ENCODE measurements at regions not wholly inside any gene's neighbourhood (a gene's known extent, or its start where the extent isn't known, plus 50 kb on each side); places are given as distances from the start of the nearest gene placed in this dataset.

DNA sequence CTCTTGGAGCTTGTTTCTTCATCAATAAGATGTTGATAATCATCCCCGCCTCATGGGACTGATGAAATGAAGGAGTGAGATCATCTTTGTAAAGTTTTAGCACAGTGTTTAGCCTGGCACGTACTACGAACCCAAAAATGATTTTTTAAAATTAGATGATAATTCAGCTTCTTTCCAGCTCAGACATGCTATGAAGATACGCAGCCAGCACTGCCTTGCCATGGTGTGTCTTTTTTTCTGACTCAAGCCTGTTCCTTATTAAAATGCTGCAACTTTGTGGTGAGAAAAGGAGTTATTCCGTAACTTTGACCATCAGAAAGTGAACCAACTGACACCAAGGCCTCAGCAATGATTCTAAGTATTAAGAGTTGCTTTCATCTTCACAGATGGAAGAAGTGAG is 269.0 kb downstream of the LTN1 start:
- Histone ChIP-seq H3K4me2 (no peak overlapping the region), H3K4me1 (no peaks in the 10 kb centered on the region), H3K36me3 (no peaks in the 10 kb centered on the region), H3F3A (ENCODE audit: low read depth) (no peaks in the 10 kb centered on the region), H3K79me2 (ENCODE audit: low read depth) (no peaks in the 10 kb centered on the region), H3K27me3 (no peaks in the 10 kb centered on the region), H3K9ac (no peak overlapping the region), H3K4me3 (no peak overlapping the region), H2AFZ (replicated peaks) (no peak overlapping the region), H3K27ac (no peak overlapping the region), H3K9me3 (ENCODE audit: low read depth) (no peaks in the 10 kb centered on the region), H4K20me1 (ENCODE audit: low read depth) (no peaks in the 10 kb centered on the region)
- Mint-ChIP-seq H3K27me3 (ENCODE audit: insufficient read depth, low read depth) (no peaks in the 10 kb centered on the region), H3K9me3 (no peaks in the 10 kb centered on the region), H3K27ac (no peak overlapping the region), H3K4me1 (no peaks in the 10 kb centered on the region), H3K36me3 (no peaks in the 10 kb centered on the region), H3K4me3 (no peak overlapping the region)
- TF ChIP-seq EZH2 (IDR thresholded peaks at IDR 0.05), result no peak
- TF ChIP-seq EZH2phosphoT487 (IDR thresholded peaks at IDR 0.05), result no peak
- TF ChIP-seq, protein P1, sequence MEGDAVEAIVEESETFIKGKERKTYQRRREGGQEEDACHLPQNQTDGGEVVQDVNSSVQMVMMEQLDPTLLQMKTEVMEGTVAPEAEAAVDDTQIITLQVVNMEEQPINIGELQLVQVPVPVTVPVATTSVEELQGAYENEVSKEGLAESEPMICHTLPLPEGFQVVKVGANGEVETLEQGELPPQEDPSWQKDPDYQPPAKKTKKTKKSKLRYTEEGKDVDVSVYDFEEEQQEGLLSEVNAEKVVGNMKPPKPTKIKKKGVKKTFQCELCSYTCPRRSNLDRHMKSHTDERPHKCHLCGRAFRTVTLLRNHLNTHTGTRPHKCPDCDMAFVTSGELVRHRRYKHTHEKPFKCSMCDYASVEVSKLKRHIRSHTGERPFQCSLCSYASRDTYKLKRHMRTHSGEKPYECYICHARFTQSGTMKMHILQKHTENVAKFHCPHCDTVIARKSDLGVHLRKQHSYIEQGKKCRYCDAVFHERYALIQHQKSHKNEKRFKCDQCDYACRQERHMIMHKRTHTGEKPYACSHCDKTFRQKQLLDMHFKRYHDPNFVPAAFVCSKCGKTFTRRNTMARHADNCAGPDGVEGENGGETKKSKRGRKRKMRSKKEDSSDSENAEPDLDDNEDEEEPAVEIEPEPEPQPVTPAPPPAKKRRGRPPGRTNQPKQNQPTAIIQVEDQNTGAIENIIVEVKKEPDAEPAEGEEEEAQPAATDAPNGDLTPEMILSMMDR (IDR thresholded peaks at IDR 0.05), result no peak
- no peak for DNase-seq (ENCODE audit: low spot score)

DNA sequence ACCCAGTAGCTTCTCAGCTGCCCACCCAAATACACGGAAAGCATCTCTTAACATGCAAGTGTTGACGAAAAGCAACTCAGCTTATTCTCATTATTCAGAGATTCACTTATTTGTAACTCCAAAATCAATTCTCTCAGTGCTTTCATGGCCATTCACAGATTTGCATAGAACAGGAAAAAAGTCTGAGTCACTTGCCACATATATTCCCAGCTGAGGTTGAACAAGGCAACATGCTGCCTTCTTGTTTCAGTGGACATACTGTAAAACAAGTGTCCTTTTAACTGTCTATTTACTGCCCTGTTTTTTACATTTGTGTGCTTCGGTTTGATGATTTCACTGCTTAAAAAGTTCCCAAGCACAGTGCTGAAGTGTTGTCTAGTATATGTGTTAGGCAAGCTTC is 273.0 kb downstream of the LTN1 start:
- H3F3A ChIP-seq (ENCODE audit: low read depth), result no peaks in the 10 kb centered on the region
- H4K20me1 ChIP-seq (ENCODE audit: low read depth), result no peaks in the 10 kb centered on the region
- no peaks in the 10 kb centered on the region for H3K36me3 ChIP-seq
- Mint-ChIP-seq H3K27me3 (ENCODE audit: insufficient read depth, low read depth) (no peaks in the 10 kb centered on the region), H3K27ac (no peak overlapping the region), H3K4me3 (no peak overlapping the region), H3K36me3 (no peaks in the 10 kb centered on the region), H3K4me1 (no peaks in the 10 kb centered on the region), H3K9me3 (no peaks in the 10 kb centered on the region)
- no peak for DNase-seq (ENCODE audit: low spot score)
- no peaks in the 10 kb centered on the region for H3K4me1 ChIP-seq
- H3K79me2 ChIP-seq (ENCODE audit: low read depth), result no peaks in the 10 kb centered on the region
- no peak overlapping the region for H3K9ac ChIP-seq
- H3K27me3 ChIP-seq, result no peaks in the 10 kb centered on the region
- no peak overlapping the region for H3K4me2 ChIP-seq
- no peak overlapping the region for H3K4me3 ChIP-seq
- no peak overlapping the region for H3K27ac ChIP-seq
- TF ChIP-seq, protein P1 (IDR thresholded peaks at IDR 0.05), result no peak
- no peak overlapping the region for H2AFZ ChIP-seq (replicated peaks)
- H3K9me3 ChIP-seq (ENCODE audit: low read depth), result no peaks in the 10 kb centered on the region

DNA sequence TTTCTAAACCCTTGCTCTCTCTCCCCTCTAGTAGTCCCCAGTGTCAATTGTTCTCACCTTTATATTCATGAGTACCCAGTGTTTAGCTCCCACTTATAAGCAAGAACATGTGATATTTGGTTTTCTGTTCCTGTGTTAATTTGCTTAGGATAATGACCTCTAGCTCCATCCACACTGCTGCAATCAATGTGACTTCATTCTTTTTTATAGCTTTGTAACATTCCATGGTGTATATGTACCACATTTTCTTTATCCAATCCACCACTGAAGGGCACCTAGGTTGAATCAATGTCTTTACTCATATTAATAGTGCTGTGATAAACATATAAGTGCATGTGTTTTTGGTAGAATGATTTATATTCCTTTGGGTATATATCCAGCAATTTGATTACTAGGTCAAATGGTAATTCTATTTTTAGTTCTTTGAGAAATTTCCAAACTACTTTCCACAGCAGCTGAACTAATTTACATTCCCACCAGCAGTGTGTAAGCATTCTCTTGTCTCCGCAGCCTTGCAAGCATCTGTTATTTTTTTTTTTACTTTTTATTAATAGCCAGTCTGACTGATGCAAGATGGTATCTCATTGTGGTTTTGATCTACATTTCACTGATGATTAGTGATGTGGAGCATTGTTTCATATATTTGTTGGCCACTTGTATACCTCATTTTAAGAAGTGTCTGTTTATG is 277.8 kb downstream of the LTN1 start:
- Histone ChIP-seq H3K4me1 (no peaks in the 10 kb centered on the region), H3F3A (ENCODE audit: low read depth) (no peaks in the 10 kb centered on the region), H2AFZ (replicated peaks) (no peak overlapping the region), H3K4me3 (no peak overlapping the region), H3K9me3 (ENCODE audit: low read depth) (no peaks in the 10 kb centered on the region), H3K4me2 (no peak overlapping the region), H3K27ac (no peak overlapping the region), H3K27me3 (no peaks in the 10 kb centered on the region), H3K36me3 (no peaks in the 10 kb centered on the region), H4K20me1 (ENCODE audit: low read depth) (no peaks in the 10 kb centered on the region), H3K79me2 (ENCODE audit: low read depth) (no peaks in the 10 kb centered on the region), H3K9ac (no peak overlapping the region)
- no peak for DNase-seq (ENCODE audit: low spot score)
- TF ChIP-seq, protein P1 (IDR thresholded peaks at IDR 0.05), result no peak
- TF ChIP-seq EZH2 (IDR thresholded peaks at IDR 0.05), result no peak
- TF ChIP-seq EZH2phosphoT487 (IDR thresholded peaks at IDR 0.05), result no peak
- Mint-ChIP-seq H3K27me3 (ENCODE audit: insufficient read depth, low read depth) (peaks cover 3% of the 10 kb centered on the region), H3K9me3 (no peaks in the 10 kb centered on the region), H3K27ac (no peak overlapping the region), H3K4me3 (no peak overlapping the region), H3K36me3 (no peaks in the 10 kb centered on the region), H3K4me1 (no peaks in the 10 kb centered on the region)
